HG03159 (cell line): ENCODE measurements at regions not wholly inside any gene's neighbourhood (a gene's known extent, or its start where the extent isn't known, plus 50 kb on each side); places are given as distances from the start of the nearest gene placed in this dataset.

Experiments used
- ATAC-seq: cut with Tn5 transposase; IDR thresholded peaks from one replicate; pipeline ENCODE4 v1.9.1; 2021; ENCODE audit warnings: mild to moderate bottlenecking, moderate library complexity; ENCODE audit not compliant: unreplicated experiment

DNA sequence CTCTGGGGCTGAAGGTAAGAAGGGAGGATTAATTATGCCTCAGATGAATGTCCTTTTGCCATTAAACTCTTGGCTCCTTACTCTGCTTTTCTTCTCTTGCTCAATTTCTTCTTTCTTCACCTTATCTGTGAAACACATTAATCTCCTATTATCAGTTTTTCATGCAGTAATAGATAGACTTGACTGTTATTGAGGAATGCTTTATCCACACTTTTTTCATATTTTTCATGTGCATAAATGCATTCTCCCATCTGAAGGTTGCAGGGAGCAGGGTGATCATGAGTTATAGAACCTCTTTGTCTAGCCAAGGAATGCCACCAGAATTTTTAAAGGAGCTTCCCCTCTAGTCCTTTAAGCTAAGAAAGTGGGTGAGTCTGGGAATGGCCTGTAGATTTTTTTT is 66.4 kb upstream of the CD180 start:
- no peak for ATAC-seq

- no peak for ATAC-seq
These were observed 65.6 kb upstream of the CD180 start for GRCh38 chr5:67262206-67262605.

- ATAC-seq, result no peak
These were observed 63.1 kb upstream of the CD180 start for GRCh38 chr5:67259548-67260215.

- no peak for ATAC-seq
These were observed 60.9 kb upstream of the CD180 start for GRCh38 chr5:67257500-67257899.

- ATAC-seq, result no peak
These were observed 60.5 kb upstream of the CD180 start for GRCh38 chr5:67257077-67257476.

- no peak for ATAC-seq
These were observed 59.3 kb upstream of the CD180 start for GRCh38 chr5:67255881-67256280.

GRCh38 chr5:67253911-67254310 is 57.3 kb upstream of the CD180 start:
- no peak for ATAC-seq

- ATAC-seq, result no peak
These were observed 52.9 kb upstream of the CD180 start for GRCh38 chr5:67249590-67249895.

DNA sequence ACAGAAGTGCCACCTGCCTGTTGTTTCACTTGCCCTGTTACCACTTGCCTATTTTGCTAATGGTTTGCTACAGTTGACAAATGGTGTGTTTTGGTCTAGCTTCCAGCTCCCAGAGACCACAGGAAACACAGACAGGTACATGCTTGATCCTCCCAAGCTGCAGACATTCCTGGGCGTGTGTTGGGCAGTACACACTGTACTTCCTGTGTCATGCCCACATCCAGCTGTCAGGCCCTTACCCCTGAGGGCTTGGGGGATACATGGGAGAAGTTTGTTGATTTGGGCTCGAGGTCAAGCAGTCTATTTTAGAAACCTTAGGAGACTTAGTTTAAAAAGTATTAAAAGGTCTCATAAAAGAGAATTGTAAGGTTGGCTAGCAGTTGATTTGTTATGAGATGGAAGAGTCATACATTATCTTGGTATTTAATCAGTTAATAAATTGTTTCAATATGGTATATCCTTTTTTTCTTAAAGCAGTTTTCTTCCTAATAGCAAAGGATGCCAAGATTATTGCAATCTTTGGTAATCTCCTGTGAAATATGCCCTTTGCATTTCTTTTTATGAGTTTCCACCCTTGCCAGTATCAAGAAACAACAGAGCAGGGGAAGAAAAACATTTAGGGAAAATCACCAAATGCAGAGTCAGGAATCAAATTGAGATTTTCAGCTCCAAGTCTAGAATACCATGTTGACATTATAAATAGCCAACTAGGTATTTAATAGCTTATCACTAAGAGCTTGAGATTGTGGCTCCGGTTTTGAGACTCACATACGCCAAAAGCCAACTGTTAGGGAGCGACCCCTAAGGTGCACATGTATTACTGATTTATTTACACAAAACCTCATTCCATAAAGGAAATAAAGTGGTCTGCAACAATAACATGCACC is 52.3 kb upstream of the CD180 start:
- no peak for ATAC-seq

GRCh38 chr5:67246546-67247268 is 50.1 kb upstream of the CD180 start:
- no peak for ATAC-seq
